ENCODE measurements at regions not wholly inside any gene's neighbourhood (a gene's known extent, or its start where the extent isn't known, plus 50 kb on each side); places are given as distances from the start of the nearest gene placed in this dataset.

DNA sequence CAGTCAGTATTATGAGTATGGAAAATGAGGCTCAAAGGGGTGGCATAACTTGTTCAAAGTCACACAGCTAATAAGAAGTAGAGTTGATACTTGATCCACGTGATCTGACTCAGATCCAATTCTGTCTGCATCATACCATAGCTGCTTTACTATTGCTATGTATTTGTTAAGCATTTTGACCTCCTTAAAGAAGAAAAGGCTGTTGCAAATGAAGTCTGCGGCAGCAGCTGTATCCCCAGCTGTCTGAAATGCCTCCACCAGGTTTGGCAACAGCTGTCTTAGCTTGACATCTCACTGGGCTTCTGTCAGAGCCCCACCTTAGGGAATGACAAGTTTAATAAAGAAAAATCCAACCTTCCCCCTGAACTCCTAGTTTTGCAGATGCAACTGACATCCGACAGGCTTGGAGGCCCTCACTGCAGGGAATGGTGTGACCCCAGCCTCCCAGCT, 75.6 kb upstream of the SLC44A1 start:
- Histone ChIP-seq H3K9me1 (ENCODE audit: control insufficient read depth, insufficient read depth, low read length) (no peaks in the 10 kb centered on the region), H4K20me1 (replicated peaks; ENCODE audit: control insufficient read depth, insufficient read depth, low read length) (no peaks in the 10 kb centered on the region), H3K9me3 (replicated peaks; ENCODE audit: control insufficient read depth, insufficient read depth, low read depth, low read length) (no peaks in the 10 kb centered on the region), H3K79me2 (ENCODE audit: control insufficient read depth, insufficient read depth, low read length) (no peaks in the 10 kb centered on the region), H3K27me3 (ENCODE audit: control insufficient read depth in 2 of 2, insufficient read depth in 2 of 2, low read length in 2 of 2) (no peaks in the 10 kb centered on the region), H3K9ac (ENCODE audit: insufficient read depth in 1 of 2, low read depth in 2 of 2, low read length in 2 of 2) (no peak overlapping the region), H2AFZ (ENCODE audit: low read depth, low read length) (no peak overlapping the region), H3K4me1 (replicated peaks in 1 of 2; ENCODE audit: control insufficient read depth in 2 of 2, insufficient read depth in 2 of 2, low read length in 2 of 2) (no peaks in the 10 kb centered on the region), H3K4me3 (no peak overlapping the region), H3K27ac (ENCODE audit: extremely low read depth, low read depth, low read length) (no peak overlapping the region), H3K36me3 (ENCODE audit: control insufficient read depth, insufficient read depth, low read length) (no peaks in the 10 kb centered on the region), H3K4me2 (ENCODE audit: insufficient read depth, low read length) (no peak overlapping the region)
- in situ Hi-C loops (cut with MboI) (no loop called here), intact Hi-C loops (cut with micrococcal nuclease) (no loop called here)
- TF ChIP-seq KDM2B (CRISPR knock-in tag; IDR thresholded peaks at IDR 0.05) (no peak), TEAD1 (CRISPR knock-in tag; IDR thresholded peaks at IDR 0.05) (no peak), SIX5 (IDR thresholded peaks at IDR 0.05; ENCODE audit: borderline replicate concordance in 1 of 2, insufficient read depth in 1 of 2, low read depth in 1 of 2, low read length in 2 of 2) (no peak), ELK1 (CRISPR knock-in tag; IDR thresholded peaks at IDR 0.05) (no peak), ZNF778 (CRISPR knock-in tag; IDR thresholded peaks at IDR 0.05) (no peak), CLOCK (CRISPR knock-in tag; IDR thresholded peaks at IDR 0.05; ENCODE audit: borderline replicate concordance) (no peak), XRCC4 (IDR thresholded peaks at IDR 0.05; ENCODE audit: extremely low read depth, insufficient read depth, insufficient read length) (no peak), CC2D1A (IDR thresholded peaks at IDR 0.05) (no peak), SMARCA4 (IDR thresholded peaks at IDR 0.05) (no peak), BRCA1 (IDR thresholded peaks at IDR 0.05) (no peak), BRCA1 (CRISPR knock-in tag; IDR thresholded peaks at IDR 0.05) (no peak), ATF6 (CRISPR knock-in tag; IDR thresholded peaks at IDR 0.05) (no peak), STAG1 (CRISPR knock-in tag; IDR thresholded peaks at IDR 0.05; ENCODE audit: borderline replicate concordance) (no peak), ZNF398 (CRISPR knock-in tag; IDR thresholded peaks at IDR 0.05) (no peak), MCM2 (IDR thresholded peaks at IDR 0.05; ENCODE audit: low read depth) (no peak)
- ATAC-seq (no peak), DNase-seq (ENCODE audit: extremely low read depth in 1 of 4, low spot score in 3 of 4) (no peak), FAIRE-seq (no peak)
- ChIA-PET CTCF (ENCODE audit: low intra/inter-chr PET ratio) (no interaction called here), POLR2A (no interaction called here)
- WGBS (ENCODE audit: insufficient coverage, low coverage, missing lambda C conversion rate), result 0% methylated on average over 3 of the region's 3 CpGs
- BruUV-seq (replicated peaks), result no TSS peak

All from K562 (cell line).